HuH-7.5 (cell line): ENCODE measurements at regions not wholly inside any gene's neighbourhood (a gene's known extent, or its start where the extent isn't known, plus 50 kb on each side); places are given as distances from the start of the nearest gene placed in this dataset.

Experiments
- DNase-seq: peaks from one replicate; pipeline ENCODE4 v3.0.0; 2011; ENCODE audit warnings: low spot score

DNA sequence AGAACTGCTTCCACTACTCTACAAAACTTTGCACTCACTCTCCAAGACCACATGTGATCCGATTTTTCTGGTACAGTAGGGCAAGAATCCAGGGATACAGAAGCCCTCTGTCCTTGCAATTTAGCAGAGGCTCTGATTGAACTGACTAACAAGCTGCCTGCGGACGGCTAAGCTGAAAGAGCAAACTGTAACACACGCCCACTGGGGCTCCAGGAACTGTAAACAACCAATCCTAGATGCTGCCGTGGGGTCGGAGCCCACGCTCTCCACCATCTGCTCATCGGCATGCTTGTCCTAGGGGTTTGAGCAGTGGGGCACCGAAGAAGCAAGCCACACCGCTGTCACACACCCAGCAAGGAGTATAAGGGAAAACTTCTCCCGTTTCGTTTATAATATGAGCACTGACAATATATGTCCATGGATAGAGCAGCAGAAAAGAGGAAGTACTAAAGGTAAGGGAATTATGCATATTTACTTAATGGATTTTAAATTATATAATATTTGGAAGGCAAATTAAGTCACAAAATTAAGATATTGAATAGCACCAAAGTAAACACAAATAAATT is 634.4 kb upstream of the POT1 start:
- DNase-seq: no peak

DNA sequence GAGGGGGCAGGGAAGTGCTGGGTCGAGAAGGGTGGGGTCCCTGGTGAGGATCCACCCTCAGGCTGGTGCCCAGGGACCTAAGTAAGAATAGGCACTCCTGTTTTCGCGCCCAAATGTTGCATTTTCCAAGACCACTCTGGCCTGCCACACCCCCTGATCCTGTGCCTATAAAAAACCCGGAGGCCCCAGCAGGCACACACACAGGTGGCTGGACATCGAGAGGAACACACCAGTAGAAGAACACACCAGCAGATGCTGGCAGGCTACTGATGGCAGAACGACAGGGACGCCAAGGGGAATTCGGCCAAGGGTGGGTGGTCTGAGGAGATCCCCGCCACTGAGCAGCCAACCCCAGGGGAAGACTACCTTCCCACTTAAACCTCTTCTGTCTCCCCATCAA is 633.9 kb upstream of the POT1 start:
- no peak for DNase-seq

DNA sequence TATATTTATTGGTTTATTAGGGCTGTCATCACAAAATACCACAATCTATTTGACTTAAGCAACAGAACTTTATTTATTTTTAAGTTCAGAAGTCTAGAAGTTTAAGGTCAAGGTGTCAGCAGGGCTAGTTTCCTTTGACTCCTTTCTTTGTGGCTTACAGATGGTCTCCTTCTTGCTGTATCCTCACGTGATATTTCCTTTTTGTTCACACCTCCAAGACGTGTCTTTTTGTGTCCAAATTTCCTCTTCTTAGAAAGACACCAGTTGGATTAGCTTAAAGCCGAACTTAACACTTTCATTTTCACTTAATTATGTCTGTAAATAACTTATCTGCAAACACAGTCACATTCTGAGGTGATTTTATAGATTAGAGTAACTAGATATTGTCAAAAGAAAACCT is 631.4 kb upstream of the POT1 start:
- DNase-seq: no peak

DNA sequence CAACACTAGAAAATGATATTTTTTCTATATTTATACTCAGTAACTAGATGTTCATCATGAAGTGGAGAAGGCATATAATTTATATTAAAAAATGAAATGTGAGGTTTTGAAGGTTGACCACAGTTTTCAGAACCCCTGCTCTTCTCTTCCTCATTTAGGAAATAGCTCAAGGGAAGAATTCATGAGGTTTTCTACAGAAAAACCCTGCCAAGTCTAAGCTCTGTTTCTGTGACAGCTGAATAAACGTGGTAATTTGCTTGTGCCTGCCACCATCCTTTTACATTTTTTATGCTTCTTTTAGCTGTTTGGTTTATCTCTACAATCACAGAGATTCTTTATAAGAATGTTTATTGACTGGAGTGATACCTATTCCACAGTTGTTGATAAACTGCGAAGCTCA is 630.3 kb upstream of the POT1 start:
- DNase-seq: no peak

DNA sequence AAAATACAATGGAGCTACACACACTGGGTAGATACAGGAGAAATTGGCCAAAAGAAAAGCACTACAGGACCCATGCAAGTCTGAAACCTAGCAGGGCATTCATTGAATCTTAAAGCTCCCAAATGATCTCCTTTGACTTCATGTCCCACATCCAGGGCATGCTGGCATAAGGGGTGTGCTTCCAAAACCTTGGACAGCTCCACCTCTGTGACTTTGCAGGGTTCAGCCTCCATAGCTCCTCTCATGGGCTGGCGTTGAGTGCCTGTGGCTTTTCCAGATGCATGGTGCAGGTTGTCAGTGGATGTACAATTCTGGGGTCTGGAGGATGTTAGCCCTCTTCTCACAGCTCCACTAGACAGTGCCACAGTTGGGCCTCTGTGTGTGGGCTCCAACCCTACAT is 626.3 kb upstream of the POT1 start:
- DNase-seq: no peak

DNA sequence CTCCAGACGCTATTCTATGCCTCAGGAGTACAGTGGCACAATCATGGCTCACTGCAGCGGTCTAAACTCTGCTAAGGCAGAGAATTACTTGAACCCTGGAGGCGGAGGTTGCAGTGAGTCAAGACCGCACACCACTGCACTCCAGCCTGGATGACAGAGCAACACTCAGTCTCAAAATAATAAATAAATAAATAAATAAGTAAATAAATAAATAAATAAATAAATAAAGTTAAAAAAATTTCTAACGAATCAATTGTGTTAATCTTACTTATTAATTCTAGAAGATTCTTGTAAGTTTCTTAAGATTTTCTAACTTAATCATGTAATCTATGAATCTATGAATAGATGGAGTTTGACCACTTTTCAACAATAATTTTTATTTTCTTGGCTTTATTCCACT is 621.4 kb upstream of the POT1 start:
- no peak for DNase-seq

DNA sequence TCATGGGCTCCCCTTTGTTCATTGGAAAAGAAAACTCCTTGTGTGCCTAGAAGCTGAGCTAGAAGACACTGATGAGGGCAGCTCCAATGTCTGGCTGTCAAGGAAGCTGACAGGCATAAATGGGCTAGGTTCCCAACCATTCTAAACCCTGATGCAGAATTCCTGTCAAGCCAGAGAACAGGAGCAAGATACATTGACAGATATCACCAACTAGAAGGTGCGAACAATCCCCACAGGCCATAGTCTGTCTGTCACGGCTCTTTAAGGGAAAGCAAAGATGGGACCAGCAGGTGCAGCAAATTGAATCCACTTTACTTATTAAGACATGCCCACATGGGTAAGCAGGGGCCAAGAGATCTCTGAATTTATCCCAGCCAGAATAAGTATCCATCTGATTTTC is 617.9 kb upstream of the POT1 start:
- no peak for DNase-seq

DNA sequence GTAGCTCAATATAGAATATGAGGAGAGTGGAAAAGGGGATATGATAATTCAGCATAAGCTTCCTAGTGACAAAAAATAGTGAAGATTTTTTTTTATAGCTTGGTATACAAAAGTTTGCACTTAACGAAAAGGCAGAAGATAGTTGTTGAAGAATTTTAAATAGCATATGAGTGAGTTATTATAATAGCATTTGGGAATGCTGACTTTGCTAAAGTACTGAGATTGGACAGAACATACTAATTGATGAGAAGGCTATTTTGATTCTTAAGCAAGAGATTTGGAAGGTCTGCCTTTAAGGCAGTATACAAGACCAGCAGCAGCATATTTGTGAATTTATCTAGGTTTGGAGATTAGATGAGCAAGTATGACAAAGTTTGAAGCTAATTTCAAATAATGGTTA is 600.9 kb upstream of the POT1 start:
- no peak for DNase-seq

DNA sequence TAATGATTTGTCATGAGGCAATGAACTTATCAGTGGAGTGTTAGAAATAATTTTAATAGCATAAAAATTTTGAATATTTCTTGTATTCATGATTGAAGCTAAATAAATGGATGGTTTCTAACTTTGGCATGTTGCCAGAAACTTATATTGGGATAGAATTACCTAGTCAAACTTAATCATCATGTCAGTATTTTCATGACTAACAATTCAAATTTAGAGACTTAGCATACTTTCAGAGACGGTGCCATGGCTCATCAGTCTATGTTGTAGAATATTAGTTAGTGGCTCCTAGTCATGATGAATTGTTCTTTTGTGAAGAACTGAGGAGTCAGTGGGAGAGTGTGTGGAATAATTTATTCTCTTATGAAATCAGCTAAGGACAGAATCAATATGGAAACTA is 599.6 kb upstream of the POT1 start:
- DNase-seq: no peak

DNA sequence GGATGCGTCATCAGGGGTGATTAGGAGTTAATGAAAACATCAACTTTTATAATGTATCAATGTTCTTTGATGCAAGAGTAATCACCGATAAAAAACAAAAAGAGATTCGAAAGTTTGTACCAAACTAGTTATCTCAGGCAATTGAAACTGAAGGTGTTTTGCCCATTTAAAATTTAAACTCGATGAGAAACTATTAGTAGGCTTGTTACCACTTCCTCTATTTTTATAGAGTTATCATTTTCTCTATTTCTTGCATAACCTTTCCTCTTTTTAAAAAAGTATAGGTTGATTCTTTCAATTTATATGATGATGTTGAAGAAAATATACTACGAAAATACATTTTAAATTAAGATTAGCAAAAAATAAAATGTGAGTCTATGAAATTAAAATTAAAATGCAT is 597.3 kb upstream of the POT1 start:
- DNase-seq: no peak

DNA sequence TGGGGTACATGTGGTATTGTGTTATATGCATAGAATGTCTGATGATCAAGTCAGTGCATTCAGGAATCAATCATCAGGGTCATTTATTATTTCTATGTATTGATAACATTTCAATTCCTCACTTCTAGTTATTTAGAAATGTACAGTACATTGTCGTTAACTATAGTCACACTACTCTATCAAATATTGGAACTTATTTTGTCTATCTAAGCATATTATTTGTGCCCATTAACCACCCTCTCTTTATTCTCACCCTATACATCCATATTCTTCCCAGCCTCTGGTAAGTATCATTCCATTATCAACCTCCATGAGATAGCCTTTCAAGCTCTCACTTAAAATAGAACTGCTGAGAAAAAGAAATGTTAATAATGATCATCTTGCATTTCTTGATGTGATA is 596.5 kb upstream of the POT1 start:
- DNase-seq: no peak

DNA sequence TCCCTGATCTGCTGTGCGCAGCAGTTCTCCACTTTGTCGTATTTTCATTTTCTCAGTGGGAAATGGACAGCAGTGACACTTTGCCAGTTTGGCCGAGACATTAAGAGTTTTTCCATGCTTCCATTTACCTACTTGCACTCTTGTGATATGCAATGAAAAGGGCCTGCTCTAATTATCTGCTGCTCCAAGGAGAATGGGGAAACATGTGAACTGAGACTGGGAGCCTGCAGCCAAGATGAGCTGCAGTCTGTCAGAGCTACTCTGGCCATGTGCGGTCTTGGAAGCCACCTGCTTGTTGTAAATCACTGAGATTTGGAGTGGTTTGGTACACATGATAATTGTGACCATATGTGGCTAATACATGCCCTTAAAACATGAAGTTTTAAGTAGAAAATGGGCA is 586.6 kb upstream of the POT1 start:
- DNase-seq: no peak

DNA sequence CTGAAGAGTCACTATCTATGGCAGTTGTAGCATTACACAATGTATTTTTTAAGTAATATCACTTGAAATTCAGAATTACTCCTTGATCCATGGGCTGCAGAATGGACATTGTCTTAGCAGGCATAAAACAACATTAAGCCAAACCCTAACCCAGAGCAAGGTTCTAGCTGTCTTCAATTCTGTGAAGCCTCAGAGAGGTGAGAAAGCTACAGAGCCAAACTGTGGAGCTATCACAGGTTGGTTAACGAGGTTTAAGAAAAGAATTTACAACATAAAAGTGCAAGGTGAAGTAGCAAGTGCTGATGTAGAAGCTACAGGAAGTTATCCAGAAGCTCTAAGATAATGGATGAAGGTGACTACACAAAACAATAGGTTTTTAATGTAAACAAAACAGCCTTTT is 582.7 kb upstream of the POT1 start:
- DNase-seq: no peak

DNA sequence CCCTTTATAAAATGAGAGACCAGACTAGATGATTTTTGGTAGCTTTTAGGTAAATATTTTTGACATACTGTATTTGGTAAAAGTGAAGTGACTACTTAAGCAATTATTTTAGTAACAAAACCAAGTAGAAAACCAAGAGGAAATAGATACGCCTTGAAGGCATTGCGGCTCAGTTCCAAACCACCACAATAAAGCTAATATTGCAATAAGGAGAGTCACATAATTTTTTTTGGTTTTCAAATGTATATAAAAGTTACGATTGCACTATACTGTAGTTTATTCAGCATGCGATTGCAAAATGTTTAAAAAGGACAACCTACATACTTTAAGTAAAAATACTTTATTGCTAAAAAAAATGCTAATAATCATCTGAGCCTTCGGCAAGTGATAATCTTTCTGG is 581.7 kb upstream of the POT1 start:
- DNase-seq: no peak

DNA sequence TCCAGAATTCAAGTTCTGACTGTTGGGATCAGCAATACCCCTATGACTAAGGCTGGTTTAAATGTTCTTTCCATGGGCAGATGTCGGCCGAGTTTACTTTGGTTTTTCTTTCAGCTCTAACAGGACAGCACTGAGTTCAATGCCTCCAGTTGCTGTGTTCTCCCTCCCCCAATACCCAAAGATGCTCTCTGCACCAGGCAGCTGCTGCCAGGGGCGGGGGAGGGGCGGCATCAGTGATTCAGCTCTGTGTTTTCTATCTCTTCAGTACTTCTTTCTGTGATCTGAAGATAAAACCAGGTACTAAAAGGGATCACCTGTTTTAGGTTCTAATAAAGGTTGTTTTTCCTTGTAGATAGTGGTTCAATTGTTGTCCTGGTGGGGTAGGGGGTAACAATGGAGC is 576.7 kb upstream of the POT1 start:
- DNase-seq: no peak

DNA sequence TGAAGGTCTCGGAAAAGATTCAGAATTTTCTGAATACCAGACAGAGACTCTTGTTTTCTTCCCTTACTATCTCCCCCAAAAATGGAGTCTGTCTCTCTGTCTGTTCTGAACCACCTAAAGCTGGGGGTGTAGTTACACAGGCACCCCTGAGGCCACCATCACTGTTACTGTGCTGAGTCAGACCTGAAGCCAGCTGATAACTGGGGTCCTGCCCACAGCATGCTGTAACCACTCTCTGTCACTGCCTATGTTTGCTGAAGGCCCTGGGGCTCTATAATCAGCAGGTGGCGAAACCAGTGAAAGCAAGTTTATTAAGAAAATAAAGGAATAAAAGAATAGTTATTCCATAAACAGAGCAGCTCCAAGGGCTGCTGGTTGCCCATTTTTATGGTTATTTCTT is 575.2 kb upstream of the POT1 start:
- no peak for DNase-seq

DNA sequence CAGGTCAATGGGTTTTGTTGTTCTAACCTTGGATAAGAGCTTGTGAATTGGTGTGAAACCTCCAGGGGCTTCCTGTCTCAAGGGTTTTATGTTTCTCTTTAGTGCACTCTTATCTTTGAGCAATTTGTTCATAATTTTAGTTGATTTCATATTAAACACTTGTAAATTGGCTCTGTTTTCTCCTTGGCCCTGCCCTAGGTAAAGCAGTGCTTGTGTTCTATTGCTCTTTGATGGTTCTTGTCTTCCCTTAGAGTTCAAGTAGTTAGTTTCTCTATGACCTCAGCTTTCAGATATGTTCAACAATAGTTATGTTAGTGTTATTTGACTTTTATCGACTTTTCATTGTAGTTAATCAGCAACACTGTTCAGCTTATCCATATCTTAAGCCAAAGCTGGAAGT is 566.4 kb upstream of the POT1 start:
- DNase-seq: no peak

DNA sequence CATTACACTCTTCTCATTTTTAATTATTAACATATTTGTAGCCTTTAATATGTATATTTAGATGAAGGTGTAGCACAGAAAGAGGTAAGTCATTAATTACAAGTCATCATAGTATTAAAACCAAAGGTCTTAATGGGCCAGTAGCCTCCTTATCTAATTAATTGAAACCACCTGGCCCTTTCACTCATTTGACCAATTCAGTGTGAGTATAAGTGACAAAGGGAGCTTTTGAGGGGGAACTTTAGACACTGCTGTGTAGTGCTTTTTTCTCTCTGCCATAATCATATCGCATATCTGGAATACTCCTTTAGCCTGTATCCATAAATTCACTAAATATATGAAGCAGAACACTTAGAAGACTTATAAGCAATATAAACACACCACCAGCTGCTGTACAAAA is 562.9 kb upstream of the POT1 start:
- no peak for DNase-seq

DNA sequence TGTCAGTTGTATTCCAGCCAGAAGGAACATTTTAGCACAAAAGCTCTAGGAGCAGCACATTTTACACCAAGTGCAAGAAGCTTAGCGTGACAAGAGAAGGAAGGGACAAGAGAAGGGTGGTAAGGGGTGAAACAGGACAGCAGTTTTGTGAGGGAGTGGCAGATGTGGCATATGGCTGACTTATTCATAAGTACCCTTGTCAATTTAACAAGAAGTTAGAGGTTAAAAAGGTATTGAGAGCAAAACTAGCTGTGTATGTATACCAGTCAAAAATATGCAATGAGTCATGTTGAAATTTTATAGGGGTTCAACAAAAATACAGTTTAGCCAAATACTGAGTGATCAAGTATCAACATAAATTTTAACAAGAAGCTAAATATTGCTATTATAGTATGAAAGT is 561.5 kb upstream of the POT1 start:
- DNase-seq: no peak

DNA sequence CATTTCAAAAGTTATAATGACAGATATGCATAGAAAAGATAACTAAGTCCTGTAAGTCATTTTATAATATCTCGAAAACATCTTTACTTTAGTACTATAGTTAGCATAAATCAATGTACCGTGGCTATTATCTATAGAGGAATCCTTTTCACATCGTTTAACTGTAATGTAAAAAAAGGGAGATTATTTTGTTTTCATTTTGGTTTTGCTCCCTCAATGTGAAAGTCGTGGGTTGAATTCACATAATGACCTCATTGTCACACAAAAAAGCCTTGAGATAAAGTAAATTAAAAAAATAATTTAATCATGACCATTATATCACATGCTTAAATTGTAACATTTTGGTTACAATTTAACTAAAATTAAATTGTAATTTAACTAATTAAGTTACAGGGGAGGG is 560.5 kb upstream of the POT1 start:
- no peak for DNase-seq

DNA sequence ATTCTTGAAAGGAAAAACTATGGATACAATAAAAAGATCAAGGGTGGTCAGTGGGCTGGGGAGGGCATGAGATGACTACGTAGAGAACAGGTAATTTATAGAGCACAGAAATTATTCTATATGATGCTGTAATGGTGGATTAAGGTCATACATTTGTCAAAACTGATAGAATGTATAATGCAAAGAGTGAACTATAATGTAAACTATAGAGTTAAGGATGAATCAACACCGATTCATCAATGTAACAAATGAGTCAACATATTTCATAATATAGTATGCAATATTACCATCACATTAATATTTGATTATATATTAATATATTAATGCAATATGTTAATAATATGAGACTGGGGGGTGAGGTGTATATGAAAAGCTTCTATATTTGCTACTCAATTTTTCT is 555.6 kb upstream of the POT1 start:
- no peak for DNase-seq

DNA sequence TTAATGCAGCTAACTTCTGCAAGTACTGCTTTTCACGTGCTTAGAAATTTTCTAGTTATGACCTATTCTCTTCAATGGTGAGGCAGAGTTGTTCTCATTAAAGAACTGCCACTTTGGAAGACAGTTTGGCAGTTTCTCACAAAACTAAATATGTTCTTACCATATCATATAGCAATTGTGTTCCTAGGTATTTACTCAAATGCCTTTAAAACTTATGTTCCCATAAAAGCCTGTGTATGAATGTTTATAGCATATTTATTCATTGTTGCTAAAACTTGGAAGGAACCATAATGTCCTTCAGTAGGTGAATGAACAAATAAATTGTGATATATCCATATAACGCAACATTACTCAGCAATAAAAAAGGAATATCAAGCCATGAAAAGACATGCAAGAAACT is 555.1 kb upstream of the POT1 start:
- no peak for DNase-seq

DNA sequence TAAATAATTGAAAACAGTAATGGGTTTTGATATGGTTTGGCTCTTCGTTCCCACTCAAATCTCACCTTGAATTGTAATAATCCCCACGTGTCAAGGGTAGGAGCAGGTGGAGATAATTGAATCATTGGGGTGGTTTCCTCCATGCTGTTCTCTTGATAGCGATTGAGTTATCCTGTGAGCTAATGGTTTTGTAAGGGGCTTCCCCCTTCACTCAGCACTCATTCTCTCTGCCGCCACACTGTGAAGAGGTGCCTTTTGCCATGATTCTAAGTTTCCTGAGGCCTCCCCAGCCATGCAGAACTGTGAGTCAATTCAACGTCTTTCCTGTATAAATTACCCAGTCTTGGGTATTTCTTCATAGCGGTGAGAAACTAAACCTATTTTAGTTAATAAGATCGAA is 551.7 kb upstream of the POT1 start:
- DNase-seq: no peak

DNA sequence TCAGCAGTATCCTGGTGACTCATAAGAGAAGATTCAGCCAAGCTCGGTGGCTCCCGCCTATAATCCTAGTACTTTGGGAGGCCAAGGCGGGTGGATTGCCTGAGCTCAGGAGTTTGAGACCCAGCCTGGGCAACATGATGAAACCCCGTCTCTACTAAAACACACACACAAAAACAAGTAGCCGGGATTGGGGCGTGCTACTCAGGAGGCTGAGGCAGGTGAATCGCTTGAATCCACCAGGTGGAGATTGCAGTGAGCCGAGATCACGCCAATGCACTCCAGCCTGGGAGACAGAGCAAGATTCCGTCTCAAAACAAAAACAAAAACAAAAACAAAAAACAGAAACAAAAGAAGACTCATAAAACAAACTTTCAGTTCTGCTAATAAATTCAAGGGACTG is 551.1 kb upstream of the POT1 start:
- no peak for DNase-seq

DNA sequence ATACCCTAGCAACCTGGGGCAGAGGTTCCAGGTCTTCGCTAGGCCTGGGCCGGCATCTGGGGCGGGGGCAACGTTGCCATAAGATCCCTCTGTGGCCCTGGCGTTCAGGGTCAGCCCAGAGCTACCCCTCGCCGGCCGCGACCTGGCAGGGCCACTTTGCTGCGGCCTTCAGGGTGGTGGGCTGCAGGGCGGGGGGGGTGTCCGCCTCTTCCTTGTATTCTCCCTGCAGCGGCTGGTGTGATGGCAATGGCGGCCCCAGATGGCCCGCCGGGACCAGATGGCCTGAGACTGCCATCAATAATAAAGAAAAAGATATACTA is 539.2 kb upstream of the POT1 start:
- no peak for DNase-seq
